ENCODE measurements at regions not wholly inside any gene's neighbourhood (a gene's known extent, or its start where the extent isn't known, plus 50 kb on each side); places are given as distances from the start of the nearest gene placed in this dataset.

DNA sequence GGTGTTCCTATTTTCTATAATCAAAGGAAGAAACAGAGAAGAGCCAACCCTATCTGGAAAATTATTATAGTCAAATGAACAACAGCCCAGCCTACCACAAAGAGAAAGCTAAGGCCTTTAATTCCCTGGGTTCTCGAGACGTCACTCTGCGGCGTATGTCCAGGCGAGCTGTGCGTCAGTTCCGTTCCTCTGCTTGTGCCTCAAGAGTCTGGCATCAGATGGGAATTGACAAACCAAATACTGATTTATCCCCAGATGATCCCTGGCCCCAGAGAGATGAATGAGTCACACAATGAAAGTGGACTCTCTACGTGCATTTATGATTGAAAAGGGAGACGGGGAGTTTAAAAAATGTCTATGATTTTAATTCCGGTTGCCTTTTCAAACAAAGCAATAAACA is 151.6 kb upstream of the PDE10A start:
- H3K9ac ChIP-seq (ENCODE audit: low read length) = no peak overlapping the region
- H2AFZ ChIP-seq (ENCODE audit: low read length) = no peak overlapping the region
- H3K27me3 ChIP-seq (ENCODE audit: low read length) = peaks cover 30% of the 10 kb centered on the region
- no peaks in the 10 kb centered on the region for H3F3A ChIP-seq (ENCODE audit: low read length, unreplicated experiment)
- DNase-seq (no peak), ATAC-seq (no peak)
- H3K79me2 ChIP-seq (ENCODE audit: low read length) = no peaks in the 10 kb centered on the region
- no TSS peak for BruUV-seq (replicated peaks)
- ChIA-PET POLR2A (ENCODE audit: unreplicated experiment) (no interaction called here), CTCF (no interaction called here)
- H3K4me2 ChIP-seq (ENCODE audit: low read length) = no peak overlapping the region
- no peak for TF ChIP-seq EZH2phosphoT487 (IDR thresholded peaks at IDR 0.05; ENCODE audit: borderline replicate concordance, low read length)
- H3K27ac ChIP-seq (ENCODE audit: low read length) = no peak overlapping the region
- no peaks in the 10 kb centered on the region for H3K9me3 ChIP-seq (ENCODE audit: low read length)
- intact Hi-C loops (cut with micrococcal nuclease) = no loop called here
- H4K20me1 ChIP-seq (ENCODE audit: low read length) = no peaks in the 10 kb centered on the region
- no peaks in the 10 kb centered on the region for H3K36me3 ChIP-seq (ENCODE audit: low read depth, low read length)
- no peaks in the 10 kb centered on the region for H3K9me2 ChIP-seq (replicated peaks; ENCODE audit: low read length)
- no peaks in the 10 kb centered on the region for H3K4me1 ChIP-seq (ENCODE audit: insufficient read depth, low read length)
- no peak overlapping the region for H3K4me3 ChIP-seq (ENCODE audit: low read length)

DNA sequence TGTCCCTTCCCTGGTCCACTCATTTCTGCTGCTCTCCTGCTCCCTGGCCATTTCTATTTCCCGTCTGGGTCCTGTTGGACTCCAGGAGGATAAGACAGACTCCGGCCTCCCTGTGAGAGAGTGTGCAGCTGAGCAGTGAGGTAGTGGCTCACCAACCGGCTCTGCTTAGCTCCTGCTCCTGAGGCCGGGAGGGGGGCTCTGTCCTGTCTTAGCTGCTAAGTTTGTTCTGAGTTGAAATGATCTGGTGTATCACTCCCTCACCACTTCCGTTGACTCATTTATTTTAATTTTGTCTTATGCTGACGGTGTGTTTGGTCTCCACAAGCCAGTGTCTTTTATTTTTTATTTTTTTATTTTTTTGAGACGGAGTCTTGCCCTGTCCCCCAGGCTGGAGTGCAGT is 148.5 kb upstream of the PDE10A start:
- Histone ChIP-seq H3K4me1 (ENCODE audit: insufficient read depth, low read length) (no peaks in the 10 kb centered on the region), H4K20me1 (ENCODE audit: low read length) (no peaks in the 10 kb centered on the region), H3F3A (ENCODE audit: low read length, unreplicated experiment) (no peaks in the 10 kb centered on the region), H2AFZ (ENCODE audit: low read length) (no peak overlapping the region), H3K9me2 (replicated peaks; ENCODE audit: low read length) (no peaks in the 10 kb centered on the region), H3K4me2 (ENCODE audit: low read length) (no peak overlapping the region), H3K27me3 (ENCODE audit: low read length) (peaks cover 10% of the 10 kb centered on the region), H3K79me2 (ENCODE audit: low read length) (no peaks in the 10 kb centered on the region), H3K9me3 (ENCODE audit: low read length) (no peaks in the 10 kb centered on the region), H3K9ac (ENCODE audit: low read length) (no peak overlapping the region), H3K36me3 (ENCODE audit: low read depth, low read length) (no peaks in the 10 kb centered on the region), H3K27ac (ENCODE audit: low read length) (no peak overlapping the region), H3K4me3 (ENCODE audit: low read length) (no peak overlapping the region)
- DNase-seq (peak; percentile 8), ATAC-seq (no peak)
- no peak for TF ChIP-seq EZH2phosphoT487 (IDR thresholded peaks at IDR 0.05; ENCODE audit: borderline replicate concordance, low read length)
- no peak for TF ChIP-seq EZH2 (IDR thresholded peaks at IDR 0.05; ENCODE audit: low read length, unreplicated experiment)
- TF ChIP-seq CTCF (conservative IDR thresholded peaks at IDR 0.05; ENCODE audit: low read depth, low read length) = no peak
- ChIA-PET POLR2A (ENCODE audit: unreplicated experiment) (no interaction called here), CTCF (no interaction called here)
- intact Hi-C loops (cut with micrococcal nuclease) = no loop called here
- no TSS peak for BruUV-seq (replicated peaks)

DNA sequence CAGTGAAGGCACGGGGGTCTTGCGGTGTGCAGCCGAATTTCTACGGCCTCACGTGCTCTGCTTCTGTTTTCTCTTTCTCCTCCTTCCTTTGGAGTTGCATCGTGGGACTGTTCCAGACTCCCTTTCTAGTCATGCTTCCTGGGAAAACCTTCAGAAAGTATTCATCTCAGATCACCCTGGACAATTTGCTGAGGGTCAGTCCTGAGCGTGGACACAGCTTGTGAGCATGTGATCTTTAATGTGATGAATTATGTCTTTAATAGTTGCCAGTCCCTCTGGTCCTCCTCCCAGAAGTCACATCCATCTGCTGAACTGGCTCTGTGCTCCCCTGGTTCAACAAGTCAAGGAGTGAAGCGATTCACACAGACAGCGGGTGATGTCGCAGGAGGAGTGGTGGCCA is 145.0 kb upstream of the PDE10A start:
- H3K4me3 ChIP-seq (ENCODE audit: low read length) = no peak overlapping the region
- no peak overlapping the region for H3K9ac ChIP-seq (ENCODE audit: low read length)
- no peaks in the 10 kb centered on the region for H3K9me3 ChIP-seq (ENCODE audit: low read length)
- H3K9me2 ChIP-seq (replicated peaks; ENCODE audit: low read length) = no peaks in the 10 kb centered on the region
- ATAC-seq (no peak), DNase-seq (no peak)
- CTCF ChIA-PET = no interaction called here
- intact Hi-C loops (cut with micrococcal nuclease) = no loop called here
- 0 out of 2 replicates have a peak, but pooled peaks cover 1% of the 10 kb centered on the region for H3K27me3 ChIP-seq (ENCODE audit: low read length)
- no peaks in the 10 kb centered on the region for H3K79me2 ChIP-seq (ENCODE audit: low read length)
- POLR2A ChIA-PET (ENCODE audit: unreplicated experiment) = no interaction called here
- TF ChIP-seq CTCF (conservative IDR thresholded peaks at IDR 0.05; ENCODE audit: low read depth, low read length) (no peak), EZH2 (IDR thresholded peaks at IDR 0.05; ENCODE audit: low read length, unreplicated experiment) (no peak), EZH2phosphoT487 (IDR thresholded peaks at IDR 0.05; ENCODE audit: borderline replicate concordance, low read length) (no peak)
- no peak overlapping the region for H3K27ac ChIP-seq (ENCODE audit: low read length)
- H3K4me1 ChIP-seq (ENCODE audit: insufficient read depth, low read length) = no peaks in the 10 kb centered on the region
- H3F3A ChIP-seq (ENCODE audit: low read length, unreplicated experiment) = no peaks in the 10 kb centered on the region
- no peaks in the 10 kb centered on the region for H3K36me3 ChIP-seq (ENCODE audit: low read depth, low read length)
- no peak overlapping the region for H3K4me2 ChIP-seq (ENCODE audit: low read length)
- no peaks in the 10 kb centered on the region for H4K20me1 ChIP-seq (ENCODE audit: low read length)
- no TSS peak for BruUV-seq (replicated peaks)
- no peak overlapping the region for H2AFZ ChIP-seq (ENCODE audit: low read length)
